Upper lobe of left lung (tissue), 4 donors: ENCODE measurements at regions not wholly inside any gene's neighbourhood (a gene's known extent, or its start where the extent isn't known, plus 50 kb on each side); places are given as distances from the start of the nearest gene placed in this dataset.

Experiments
- EP300 ChIP-seq, 4 donors: sonication (generic); formaldehyde crosslinking; IDR thresholded peaks; one replicate each; pipeline ENCODE4 v1.5.1; 2017; ENCODE audit warnings: antibody characterized with exemption in 4 of 4, control low read depth in 2 of 4
- POLR2A ChIP-seq, 4 donors: fragments of 450-650 bp; IDR thresholded peaks; one replicate each; pipeline ENCODE4 v1.5.1; 2016 to 2017; ENCODE audit warnings: antibody characterized with exemption in 4 of 4, mild to moderate bottlenecking in 2 of 4
- POLR2AphosphoS5 ChIP-seq, 2 donors: sonication (generic); formaldehyde crosslinking; IDR thresholded peaks; one replicate each; pipeline ENCODE4 v1.5.1; 2017; ENCODE audit warnings: antibody characterized with exemption in 2 of 2
- TF ChIP-seq, protein P1 (sequence below), 6 experiments: fragments of 450-650 bp in 4 of 6; fragments of 200-600 bp in 2 of 6; sonication (generic) in 2 of 6; IDR thresholded peaks; one replicate each; pipeline ENCODE4 v1.5.1; 2016 to 2019; ENCODE audit warnings: antibody characterized with exemption in 6 of 6

DNA sequence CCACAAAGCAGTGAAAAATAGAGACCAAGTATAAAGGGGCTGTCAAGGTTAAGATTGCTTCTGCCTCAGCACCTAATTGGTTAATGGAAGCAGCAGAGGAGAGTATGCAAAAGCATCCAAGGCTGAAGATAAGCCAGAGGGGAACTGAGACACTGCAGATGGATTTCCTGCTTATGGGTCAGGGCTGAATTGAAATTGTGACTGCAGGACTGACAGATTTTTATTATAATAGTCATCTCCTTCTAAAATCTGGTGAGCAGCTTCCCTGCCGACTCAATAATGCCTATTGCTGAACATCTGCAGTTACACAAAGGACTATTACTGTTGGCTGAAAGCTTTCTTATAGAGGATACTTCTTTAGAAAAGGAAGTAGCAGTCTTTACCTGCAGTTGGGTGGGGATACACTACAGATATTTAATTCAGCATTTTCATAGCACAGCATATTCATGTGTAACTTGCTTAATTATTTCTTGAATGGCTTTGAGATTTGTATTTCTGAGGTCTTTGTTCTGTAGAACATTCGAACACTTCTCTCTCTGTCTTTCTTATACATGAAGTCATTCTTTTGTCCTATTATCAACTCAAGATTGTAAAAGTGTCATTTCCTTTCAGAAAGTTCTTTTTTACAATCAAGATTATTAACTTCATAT, 363.0 kb upstream of the RIOK2 start:
- TF ChIP-seq, protein P1, sequence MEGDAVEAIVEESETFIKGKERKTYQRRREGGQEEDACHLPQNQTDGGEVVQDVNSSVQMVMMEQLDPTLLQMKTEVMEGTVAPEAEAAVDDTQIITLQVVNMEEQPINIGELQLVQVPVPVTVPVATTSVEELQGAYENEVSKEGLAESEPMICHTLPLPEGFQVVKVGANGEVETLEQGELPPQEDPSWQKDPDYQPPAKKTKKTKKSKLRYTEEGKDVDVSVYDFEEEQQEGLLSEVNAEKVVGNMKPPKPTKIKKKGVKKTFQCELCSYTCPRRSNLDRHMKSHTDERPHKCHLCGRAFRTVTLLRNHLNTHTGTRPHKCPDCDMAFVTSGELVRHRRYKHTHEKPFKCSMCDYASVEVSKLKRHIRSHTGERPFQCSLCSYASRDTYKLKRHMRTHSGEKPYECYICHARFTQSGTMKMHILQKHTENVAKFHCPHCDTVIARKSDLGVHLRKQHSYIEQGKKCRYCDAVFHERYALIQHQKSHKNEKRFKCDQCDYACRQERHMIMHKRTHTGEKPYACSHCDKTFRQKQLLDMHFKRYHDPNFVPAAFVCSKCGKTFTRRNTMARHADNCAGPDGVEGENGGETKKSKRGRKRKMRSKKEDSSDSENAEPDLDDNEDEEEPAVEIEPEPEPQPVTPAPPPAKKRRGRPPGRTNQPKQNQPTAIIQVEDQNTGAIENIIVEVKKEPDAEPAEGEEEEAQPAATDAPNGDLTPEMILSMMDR (IDR thresholded peaks at IDR 0.05) = no peak
- TF ChIP-seq EP300 (IDR thresholded peaks at IDR 0.05) (no peak), POLR2AphosphoS5 (IDR thresholded peaks at IDR 0.05) (no peak), POLR2A (IDR thresholded peaks at IDR 0.05) (no peak)
